GM12878 (cell line): ENCODE measurements at regions not wholly inside any gene's neighbourhood (a gene's known extent, or its start where the extent isn't known, plus 50 kb on each side); places are given as distances from the start of the nearest gene placed in this dataset.

Experiments
- ATAC-seq: fragments of 200-7000 bp; cut with Tn5 transposase; 3 replicates; pipeline ENCODE4 v1.9.1; 2020; ENCODE audit warnings: mild to moderate bottlenecking, moderate library complexity
- BruUV-seq: library from RNA; stranded (reverse); fragments of 400-500 nt; replicated peaks from 2 replicates; lab custom pipeline; 2021; lab: Mats Ljungman, UMichigan
- CTCF ChIA-PET: fragments of 300-600 bp; sonication (Branson Sonifier 250); formaldehyde crosslinking; extraction: SDS; loops from one replicate; lab custom pipeline; 2021; ENCODE audit warnings: inconsistent platforms; lab: Yijun Ruan, JAX
- POLR2A ChIA-PET: fragments of 350-600 bp; formaldehyde crosslinking; extraction: SDS; loops from one replicate; lab custom pipeline; 2021; ENCODE audit warnings: inconsistent platforms; lab: Charles Lee
- RAD21 ChIA-PET: fragments of 300-600 bp; sonication (Branson Sonifier 250); formaldehyde crosslinking; loops from one replicate; lab custom pipeline; 2023; ENCODE audit warnings: antibody characterized with exemption; ENCODE audit not compliant: unreplicated experiment; lab: Charles Lee
- SMC1A ChIA-PET: fragments of 300-600 bp; sonication (Branson Sonifier 250); formaldehyde crosslinking; loops from one replicate; lab custom pipeline; 2023; ENCODE audit not compliant: unreplicated experiment, uncharacterized antibody; lab: Charles Lee
- DNase-seq: peaks from one replicate; pipeline ENCODE4 v3.0.0-alpha.2; 2011; ENCODE audit warnings: low read depth, low spot score
- FAIRE-seq: peaks from 3 replicates; lab custom pipeline; 2011; peaks lifted over from hg19 to GRCh38; lab: Jason Lieb, UNC
- H2AFZ ChIP-seq: 2 replicates; pipeline ENCODE4 v1.6.0; 2011; ENCODE audit warnings: low read depth, low read length, control low read depth; ENCODE audit not compliant: control insufficient read depth
- H3K27ac ChIP-seq: 2 replicates; pipeline ENCODE4 v1.5.1; 2011; ENCODE audit warnings: control low read depth; ENCODE audit not compliant: control insufficient read depth, insufficient read depth
- H3K27me3 ChIP-seq, 2 experiments: replicated peaks in 1 of 2; 2 replicates each; pipeline versions ENCODE4 v1.6.0 to v1.6.1; 2011; ENCODE audit warnings: low read length in 1 of 2; ENCODE audit not compliant: control insufficient read depth in 2 of 2, insufficient read depth in 2 of 2
- H3K36me3 ChIP-seq, 2 experiments: 2 replicates each; pipeline ENCODE4 v1.5.1; 2011; ENCODE audit warnings: low read length in 1 of 2; ENCODE audit not compliant: control insufficient read depth in 2 of 2, insufficient read depth in 2 of 2
- H3K4me1 ChIP-seq: 2 replicates; pipeline ENCODE4 v1.6.1; 2011; ENCODE audit warnings: mild to moderate bottlenecking, low read length, moderate library complexity, mixed read lengths; ENCODE audit not compliant: control insufficient read depth, insufficient read depth
- H3K4me2 ChIP-seq: 2 replicates; pipeline ENCODE4 v1.6.0; 2011; ENCODE audit warnings: control low read depth; ENCODE audit not compliant: control insufficient read depth, insufficient read depth
- H3K4me3 ChIP-seq: fragments of 200-600 bp; sonication (generic); 2 replicates; pipeline ENCODE4 v1.5.1; 2016
- H3K79me2 ChIP-seq: 2 replicates; pipeline ENCODE4 v1.6.0; 2011; ENCODE audit warnings: low read length; ENCODE audit not compliant: control insufficient read depth, insufficient read depth
- H3K9ac ChIP-seq: 2 replicates; pipeline ENCODE4 v1.8.0; 2011; ENCODE audit warnings: low read length, control low read depth, mixed read lengths; ENCODE audit not compliant: control insufficient read depth, insufficient read depth
- H3K9me3 ChIP-seq: replicated peaks from 3 replicates; pipeline ENCODE4 v1.5.1; 2011; ENCODE audit warnings: mild to moderate bottlenecking, low read length; ENCODE audit not compliant: control insufficient read depth, insufficient read depth
- H4K20me1 ChIP-seq: 2 replicates; pipeline ENCODE4 v1.6.0; 2011; ENCODE audit not compliant: control insufficient read depth, insufficient read depth
- ESRRA ChIP-seq: IDR thresholded peaks from 2 replicates; pipeline ENCODE4 v1.6.1; 2012; ENCODE audit warnings: mild to moderate bottlenecking, low read length, improper control_type of control experiment
- NFYB ChIP-seq: IDR thresholded peaks from 2 replicates; pipeline ENCODE4 v1.6.1; 2011; ENCODE audit warnings: low read depth, mild to moderate bottlenecking, low read length, improper control_type of control experiment, moderate library complexity; ENCODE audit not compliant: insufficient read depth
- RUNX3 ChIP-seq: IDR thresholded peaks from 2 replicates; pipeline ENCODE4 v1.6.1; 2012; ENCODE audit warnings: low read length, inconsistent platforms
- SMARCA5 ChIP-seq: fragments of 450-650 bp; IDR thresholded peaks from 2 replicates; pipeline ENCODE4 v1.6.1; 2017; ENCODE audit warnings: mild to moderate bottlenecking
- SRF ChIP-seq, 2 experiments: IDR thresholded peaks; 2 replicates each; pipeline ENCODE4 v1.6.1; 2011; ENCODE audit warnings: low read depth in 2 of 2, low read length in 2 of 2, mild to moderate bottlenecking in 1 of 2, moderate library complexity in 1 of 2
- STAT3 ChIP-seq: IDR thresholded peaks from 2 replicates; pipeline ENCODE4 v1.6.1; 2011; ENCODE audit warnings: low read depth, low read length, improper control_type of control experiment
- USF1 ChIP-seq: IDR thresholded peaks from 2 replicates; pipeline ENCODE4 v1.6.1; 2011; ENCODE audit warnings: borderline replicate concordance, low read depth, mild to moderate bottlenecking, moderate library complexity, mixed read lengths, low read length; ENCODE audit not compliant: insufficient read depth; ENCODE audit errors: extremely low read length
- ZBED1 ChIP-seq: IDR thresholded peaks from 2 replicates; pipeline ENCODE4 v1.6.1; 2016; ENCODE audit warnings: borderline replicate concordance
- WGBS: methylation state at CpG from one replicate; pipeline ENCODE4 v1.1.6; 2016; ENCODE audit warnings: low lambda C conversion rate; ENCODE audit not compliant: insufficient replicate concordance, insufficient coverage; ENCODE audit errors: missing lambda C conversion rate; 5-methylcytosine and 5-hydroxymethylcytosine counted together
- in situ Hi-C: fragments of 300-500 bp; cut with MboI; formaldehyde crosslinking; loops from 9 replicates; pipeline ENCODE4 v1.14.3; 2018; ENCODE audit warnings: mixed read lengths
- intact Hi-C: fragments of 100-400 bp; cut with micrococcal nuclease; formaldehyde crosslinking; loops from one replicate; pipeline ENCODE4 v1.14.2; 2022; ENCODE audit not compliant: unreplicated experiment
- TF ChIP-seq, protein P1 (sequence below): fragments of 450-650 bp; IDR thresholded peaks from 2 replicates; pipeline ENCODE4 v1.6.1; 2017; ENCODE audit warnings: mild to moderate bottlenecking, moderate library complexity

- peaks cover 0 to 3% of the 10 kb centered on the region in 2 experiments; a peak in 1 of 4 replicates for H3K27me3 ChIP-seq
- no peak for ATAC-seq
- CTCF ChIA-PET, result interaction anchor here (0.6 to 2.0 kb wide), 5 partner anchors 8 to 642 kb away, joined by 3 to 9 read pairs (median 3); no protein-coding TSS in a partner anchor
- TF ChIP-seq ZBED1 (no peak), ESRRA (no peak), SMARCA5 (no peak), USF1 (no peak), RUNX3 (no peak), NFYB (no peak), STAT3 (no peak), SRF (IDR thresholded peaks at IDR 0.05; ENCODE audit: low read depth in 2 of 2, low read length in 2 of 2) (no peak)
- TF ChIP-seq, protein P1, sequence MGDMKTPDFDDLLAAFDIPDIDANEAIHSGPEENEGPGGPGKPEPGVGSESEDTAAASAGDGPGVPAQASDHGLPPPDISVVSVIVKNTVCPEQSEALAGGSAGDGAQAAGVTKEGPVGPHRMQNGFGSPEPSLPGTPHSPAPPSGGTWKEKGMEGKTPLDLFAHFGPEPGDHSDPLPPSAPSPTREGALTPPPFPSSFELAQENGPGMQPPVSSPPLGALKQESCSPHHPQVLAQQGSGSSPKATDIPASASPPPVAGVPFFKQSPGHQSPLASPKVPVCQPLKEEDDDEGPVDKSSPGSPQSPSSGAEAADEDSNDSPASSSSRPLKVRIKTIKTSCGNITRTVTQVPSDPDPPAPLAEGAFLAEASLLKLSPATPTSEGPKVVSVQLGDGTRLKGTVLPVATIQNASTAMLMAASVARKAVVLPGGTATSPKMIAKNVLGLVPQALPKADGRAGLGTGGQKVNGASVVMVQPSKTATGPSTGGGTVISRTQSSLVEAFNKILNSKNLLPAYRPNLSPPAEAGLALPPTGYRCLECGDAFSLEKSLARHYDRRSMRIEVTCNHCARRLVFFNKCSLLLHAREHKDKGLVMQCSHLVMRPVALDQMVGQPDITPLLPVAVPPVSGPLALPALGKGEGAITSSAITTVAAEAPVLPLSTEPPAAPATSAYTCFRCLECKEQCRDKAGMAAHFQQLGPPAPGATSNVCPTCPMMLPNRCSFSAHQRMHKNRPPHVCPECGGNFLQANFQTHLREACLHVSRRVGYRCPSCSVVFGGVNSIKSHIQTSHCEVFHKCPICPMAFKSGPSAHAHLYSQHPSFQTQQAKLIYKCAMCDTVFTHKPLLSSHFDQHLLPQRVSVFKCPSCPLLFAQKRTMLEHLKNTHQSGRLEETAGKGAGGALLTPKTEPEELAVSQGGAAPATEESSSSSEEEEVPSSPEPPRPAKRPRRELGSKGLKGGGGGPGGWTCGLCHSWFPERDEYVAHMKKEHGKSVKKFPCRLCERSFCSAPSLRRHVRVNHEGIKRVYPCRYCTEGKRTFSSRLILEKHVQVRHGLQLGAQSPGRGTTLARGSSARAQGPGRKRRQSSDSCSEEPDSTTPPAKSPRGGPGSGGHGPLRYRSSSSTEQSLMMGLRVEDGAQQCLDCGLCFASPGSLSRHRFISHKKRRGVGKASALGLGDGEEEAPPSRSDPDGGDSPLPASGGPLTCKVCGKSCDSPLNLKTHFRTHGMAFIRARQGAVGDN, result no peak
- TF ChIP-seq, all 136 proteins: peak for 0
- Histone ChIP-seq H3K27ac (no peak overlapping the region), H3K9ac (no peak overlapping the region), H3K4me3 (no peak overlapping the region), H2AFZ (no peak overlapping the region), H3K4me1 (no peaks in the 10 kb centered on the region), H3K79me2 (no peaks in the 10 kb centered on the region), H3K9me3 (no peaks in the 10 kb centered on the region), H4K20me1 (no peaks in the 10 kb centered on the region), H3K4me2 (no peak overlapping the region), H3K36me3 (no peaks in the 10 kb centered on the region)
- 4% methylated on average over 2 of the region's 2 CpGs for WGBS
- intact Hi-C loops, result no loop called here
- ChIA-PET RAD21 (no interaction called here), POLR2A (no interaction called here), SMC1A (no interaction called here)
- DNase-seq, result no peak
- FAIRE-seq, result no peak
- no TSS peak for BruUV-seq
- in situ Hi-C loops, result no loop called here
These were observed 214.3 kb upstream of the CDKN3 start for GRCh38 chr14:54182419-54183045.
